K562 (cell line): ENCODE measurements at regions not wholly inside any gene's neighbourhood (a gene's known extent, or its start where the extent isn't known, plus 50 kb on each side); places are given as distances from the start of the nearest gene placed in this dataset.

Experiments used
- ATAC-seq: fragments of 200-7000 bp; cut with Tn5 transposase; 3 replicates; pipeline ENCODE4 v1.9.1; 2020; ENCODE audit warnings: moderate library complexity
- BruUV-seq: library from RNA; stranded (reverse); fragments of 400-500 nt; replicated peaks from 2 replicates; lab custom pipeline; 2021; lab: Mats Ljungman, UMichigan
- CTCF ChIA-PET: fragments of 300-600 bp; formaldehyde crosslinking; extraction: SDS; loops from one replicate; lab custom pipeline; 2021; ENCODE audit warnings: low intra/inter-chr PET ratio; lab: Yijun Ruan, JAX
- POLR2A ChIA-PET: fragments of 300-600, 350-650 bp; sonication (Branson Sonifier 250); formaldehyde crosslinking; extraction: SDS; loops from one replicate; lab custom pipeline; 2021; ENCODE audit warnings: antibody characterized with exemption, inconsistent platforms; lab: Yijun Ruan, JAX
- DNase-seq, 4 experiments: peaks; one replicate each; pipeline versions ENCODE4 v3.0.0 to v3.0.0-alpha.2; 2011 to 2018; ENCODE audit warnings: low spot score in 3 of 4, mixed read lengths in 3 of 4; ENCODE audit errors: extremely low read depth in 1 of 4
- FAIRE-seq: peaks from 2 replicates; lab custom pipeline; 2011; peaks lifted over from hg19 to GRCh38; lab: Jason Lieb, UNC
- H2AFZ ChIP-seq: 2 replicates; pipeline ENCODE4 v1.6.0; 2011; ENCODE audit warnings: low read depth, low read length, control low read depth, inconsistent platforms
- H3K27ac ChIP-seq: fragments of 200-600 bp; 3 replicates; pipeline ENCODE4 v1.8.0; 2011; ENCODE audit warnings: low read depth, mild to moderate bottlenecking, control low read depth, inconsistent platforms, low read length, moderate library complexity, mixed read lengths; ENCODE audit errors: extremely low read depth
- H3K27me3 ChIP-seq, 2 experiments: fragments of 300-600 bp in 1 of 2; 2 replicates in 1 of 2; 3 replicates in 1 of 2; pipeline versions ENCODE4 v1.6.0 to v1.8.0; 2011; ENCODE audit warnings: inconsistent platforms in 2 of 2, low read length in 2 of 2, mild to moderate bottlenecking in 1 of 2, mixed read lengths in 1 of 2, moderate library complexity in 1 of 2; ENCODE audit not compliant: control insufficient read depth in 2 of 2, insufficient read depth in 2 of 2
- H3K36me3 ChIP-seq: fragments of 300-600 bp; 3 replicates; pipeline ENCODE4 v1.8.0; 2011; ENCODE audit warnings: mild to moderate bottlenecking, low read length, inconsistent platforms; ENCODE audit not compliant: control insufficient read depth, insufficient read depth
- H3K4me1 ChIP-seq, 2 experiments: fragments of 200-600 bp in 1 of 2; replicated peaks in 1 of 2; 2 replicates in 1 of 2; 3 replicates in 1 of 2; pipeline versions ENCODE4 v1.5.1 to v1.8.0; 2011; ENCODE audit warnings: inconsistent platforms in 2 of 2, low read length in 2 of 2, mild to moderate bottlenecking in 1 of 2, mixed read lengths in 1 of 2, moderate library complexity in 1 of 2; ENCODE audit not compliant: control insufficient read depth in 2 of 2, insufficient read depth in 2 of 2
- H3K4me2 ChIP-seq: 2 replicates; pipeline ENCODE4 v1.6.1; 2011; ENCODE audit warnings: low read length, control low read depth, inconsistent platforms, mixed read lengths; ENCODE audit not compliant: insufficient read depth
- H3K4me3 ChIP-seq: fragments of 200-600 bp; sonication (generic), shearing (Covaris generic); 2 replicates; pipeline ENCODE4 v1.5.1; 2016; ENCODE audit warnings: control low read depth, inconsistent platforms
- H3K79me2 ChIP-seq: fragments of 200-600 bp; 3 replicates; pipeline ENCODE4 v1.8.0; 2011; ENCODE audit warnings: low read length, inconsistent platforms; ENCODE audit not compliant: control insufficient read depth, insufficient read depth
- H3K9ac ChIP-seq, 2 experiments: 2 replicates each; pipeline versions ENCODE4 v1.6.0 to v1.6.1; 2011; ENCODE audit warnings: low read depth in 2 of 2, low read length in 2 of 2, control low read depth in 1 of 2, inconsistent platforms in 1 of 2, mild to moderate bottlenecking in 1 of 2, mixed read lengths in 1 of 2; ENCODE audit not compliant: insufficient read depth in 1 of 2
- H3K9me1 ChIP-seq: one replicate; pipeline ENCODE4 v1.6.0; 2011; ENCODE audit warnings: inconsistent platforms, mild to moderate bottlenecking, low read length, moderate library complexity; ENCODE audit not compliant: control insufficient read depth, insufficient read depth
- H3K9me3 ChIP-seq: replicated peaks from 2 replicates; pipeline ENCODE4 v1.5.1; 2011; ENCODE audit warnings: low read depth, low read length, inconsistent platforms; ENCODE audit not compliant: control insufficient read depth, insufficient read depth
- H4K20me1 ChIP-seq: replicated peaks from 2 replicates; pipeline ENCODE4 v1.6.1; 2011; ENCODE audit warnings: low read length, inconsistent platforms, mixed read lengths; ENCODE audit not compliant: control insufficient read depth, insufficient read depth
- CXXC5 ChIP-seq: fragments of 250-450 bp; sonication (Bioruptor Pico); IDR thresholded peaks from 2 replicates; pipeline ENCODE4 v1.8.0; 2022; ENCODE audit warnings: inconsistent platforms, mild to moderate bottlenecking, moderate library complexity
- MCM2 ChIP-seq: fragments of 450-650 bp; IDR thresholded peaks from 2 replicates; pipeline ENCODE4 v1.6.1; 2017; ENCODE audit warnings: low read depth, mild to moderate bottlenecking
- SNAPC5 ChIP-seq: fragments of 250-450 bp; sonication (Bioruptor Pico); IDR thresholded peaks from 2 replicates; pipeline ENCODE4 v1.8.0; 2021; ENCODE audit warnings: moderate library complexity, mild to moderate bottlenecking, inconsistent platforms
- STAT5B ChIP-seq: fragments of 250-450 bp; sonication (Bioruptor Pico); IDR thresholded peaks from 2 replicates; pipeline ENCODE4 v1.8.0; 2021; ENCODE audit warnings: mild to moderate bottlenecking, inconsistent platforms
- U2AF1 ChIP-seq: fragments of 200-400 bp; formaldehyde crosslinking; optimal IDR thresholded peaks from 2 replicates; pipeline ENCODE3; 2017; ENCODE audit warnings: mild to moderate bottlenecking, low read depth, low read length, moderate library complexity
- ZFP91 ChIP-seq: sonication (generic); formaldehyde crosslinking; IDR thresholded peaks from 2 replicates; pipeline ENCODE4 v1.8.0; 2022; ENCODE audit warnings: mild to moderate bottlenecking, missing genetic modification reagents
- ZNF217 ChIP-seq: sonication (generic); formaldehyde crosslinking; IDR thresholded peaks from 2 replicates; pipeline ENCODE4 v1.8.0; 2022; ENCODE audit warnings: mild to moderate bottlenecking, missing genetic modification reagents
- WGBS: fragments of 100-300 bp; shearing (Covaris generic); methylation state at CpG from one replicate; pipeline ENCODE4 v1.1.6; 2016; ENCODE audit warnings: low coverage, mixed read lengths; ENCODE audit not compliant: insufficient coverage; ENCODE audit errors: missing lambda C conversion rate; 5-methylcytosine and 5-hydroxymethylcytosine counted together
- in situ Hi-C: fragments of 300-500 bp; cut with MboI; formaldehyde crosslinking; loops from 4 replicates; pipeline ENCODE4 v1.15.0; 2018; ENCODE audit warnings: inconsistent platforms, mixed read lengths
- intact Hi-C: fragments of 100-400 bp; cut with micrococcal nuclease; formaldehyde crosslinking; loops from 2 replicates; pipeline ENCODE4 v1.14.2; 2022
- TF ChIP-seq, protein P1 (sequence below): fragments of 450-650 bp; formaldehyde crosslinking; IDR thresholded peaks from 2 replicates; pipeline ENCODE4 v1.4.0; 2020; ENCODE audit warnings: mild to moderate bottlenecking

DNA sequence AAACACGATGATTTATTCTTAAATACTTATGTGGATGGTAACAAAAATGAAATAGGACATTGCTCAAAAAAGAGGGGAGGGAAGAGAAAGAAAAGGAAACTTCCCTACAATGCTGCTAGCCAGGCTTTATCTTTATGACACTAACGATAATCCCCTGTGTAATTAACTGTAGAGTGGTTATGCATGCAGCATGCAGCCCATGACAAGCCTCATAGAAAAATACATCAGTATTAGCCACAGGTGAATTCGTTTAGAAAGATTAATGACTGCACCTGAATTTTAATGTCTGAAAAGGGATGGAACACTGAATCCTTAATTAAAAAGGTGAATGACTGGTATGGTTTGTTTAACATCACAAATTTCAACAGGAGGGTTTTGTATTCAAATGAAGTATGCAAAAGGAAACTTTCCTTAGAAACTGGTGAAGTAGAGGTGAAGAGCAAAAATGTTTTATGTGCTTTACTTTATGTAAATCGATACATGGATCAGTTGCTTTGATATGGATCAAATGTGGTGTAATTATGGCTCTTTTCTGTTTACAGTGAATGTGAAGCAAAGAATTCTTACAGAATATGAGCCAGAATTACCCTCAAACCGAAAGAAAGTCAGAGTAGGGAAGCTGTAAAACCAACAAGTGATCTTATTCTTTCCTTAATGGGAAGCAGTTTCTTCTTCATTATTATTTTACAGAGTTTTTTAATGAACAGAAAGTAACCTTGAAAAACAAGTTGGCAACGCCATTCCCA lies 569.6 kb upstream of the ADGRL2 start:
- intact Hi-C loops = no loop called here
- CTCF ChIA-PET = no interaction called here
- no peak for ATAC-seq
- no peak for FAIRE-seq
- no peak overlapping the region for H3K9ac ChIP-seq
- BruUV-seq = no TSS peak
- H3K4me1 ChIP-seq = no peaks in the 10 kb centered on the region
- no peaks in the 10 kb centered on the region for H3K9me1 ChIP-seq
- 4% methylated on average over 6 of the region's 6 CpGs for WGBS
- in situ Hi-C loops = no loop called here
- H2AFZ ChIP-seq = no peak overlapping the region
- no peak overlapping the region for H3K4me3 ChIP-seq
- no peak overlapping the region for H3K27ac ChIP-seq
- H3K36me3 ChIP-seq = no peaks in the 10 kb centered on the region
- TF ChIP-seq ZNF217 (CRISPR knock-in tag) (no peak), U2AF1 (no peak), STAT5B (no peak), SNAPC5 (CRISPR knock-in tag) (no peak), MCM2 (no peak), CXXC5 (CRISPR knock-in tag) (no peak), ZFP91 (CRISPR knock-in tag) (no peak)
- TF ChIP-seq, protein P1, sequence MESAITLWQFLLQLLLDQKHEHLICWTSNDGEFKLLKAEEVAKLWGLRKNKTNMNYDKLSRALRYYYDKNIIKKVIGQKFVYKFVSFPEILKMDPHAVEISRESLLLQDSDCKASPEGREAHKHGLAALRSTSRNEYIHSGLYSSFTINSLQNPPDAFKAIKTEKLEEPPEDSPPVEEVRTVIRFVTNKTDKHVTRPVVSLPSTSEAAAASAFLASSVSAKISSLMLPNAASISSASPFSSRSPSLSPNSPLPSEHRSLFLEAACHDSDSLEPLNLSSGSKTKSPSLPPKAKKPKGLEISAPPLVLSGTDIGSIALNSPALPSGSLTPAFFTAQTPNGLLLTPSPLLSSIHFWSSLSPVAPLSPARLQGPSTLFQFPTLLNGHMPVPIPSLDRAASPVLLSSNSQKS (CRISPR knock-in tag) = no peak
- TF ChIP-seq, all 486 proteins: peak for 0
- Histone ChIP-seq H3K79me2 (no peaks in the 10 kb centered on the region), H3K9me3 (peaks cover 3% of the 10 kb centered on the region; the same call in 1 of the 2 replicates), H3K27me3 (no peaks in the 10 kb centered on the region), H3K4me2 (no peak overlapping the region), H4K20me1 (no peaks in the 10 kb centered on the region)
- POLR2A ChIA-PET = no interaction called here
- DNase-seq = no peak
